ENCODE measurements at regions not wholly inside any gene's neighbourhood (a gene's known extent, or its start where the extent isn't known, plus 50 kb on each side); places are given as distances from the start of the nearest gene placed in this dataset.
"Not testable (repeated sequence)": the region's sequence is repeated elsewhere in the genome, so short reads cannot be mapped to it uniquely, and the experiment has no call there.

DNA sequence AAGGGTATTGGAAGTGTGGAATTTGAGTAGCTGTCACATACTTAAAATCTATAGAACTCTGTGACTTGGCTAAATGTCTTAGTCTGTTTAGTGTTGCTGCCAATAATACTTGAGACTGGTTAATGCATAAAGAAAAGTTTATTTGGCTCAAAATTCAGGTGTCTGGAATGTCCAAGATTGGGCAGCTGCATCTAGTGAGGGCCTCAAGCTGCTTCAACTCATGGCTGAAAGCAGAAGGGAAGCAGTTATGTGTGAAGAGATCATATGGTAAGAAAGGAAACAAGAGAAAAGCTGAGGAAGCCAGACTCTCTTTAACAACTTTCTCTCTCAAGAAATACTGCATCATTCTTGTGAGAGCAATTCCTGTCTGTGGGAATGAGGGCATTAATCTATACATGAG, 1043.3 kb upstream of the CDH6 start:
- DNase-seq (ENCODE audit: low spot score), result no peak

DNA sequence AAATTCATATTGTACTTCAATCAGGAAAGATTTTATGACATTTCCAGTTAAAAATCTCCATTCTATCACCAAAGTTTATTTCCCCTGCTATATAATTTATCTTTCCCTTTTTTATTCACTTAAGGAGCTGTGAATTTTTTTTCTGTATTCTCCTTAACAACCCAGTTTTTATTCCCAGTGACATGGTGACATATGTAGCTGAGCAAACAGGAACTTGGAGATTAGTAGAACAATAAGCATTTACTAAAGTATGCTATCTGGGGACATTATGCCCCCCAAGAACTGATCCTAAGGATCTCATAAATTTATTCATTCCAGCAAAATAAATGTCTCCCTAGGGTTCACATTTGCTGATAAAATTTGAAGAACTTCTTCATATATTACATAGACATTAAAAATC, 1044.0 kb upstream of the CDH6 start:
- DNase-seq (ENCODE audit: low spot score), result no peak

DNA sequence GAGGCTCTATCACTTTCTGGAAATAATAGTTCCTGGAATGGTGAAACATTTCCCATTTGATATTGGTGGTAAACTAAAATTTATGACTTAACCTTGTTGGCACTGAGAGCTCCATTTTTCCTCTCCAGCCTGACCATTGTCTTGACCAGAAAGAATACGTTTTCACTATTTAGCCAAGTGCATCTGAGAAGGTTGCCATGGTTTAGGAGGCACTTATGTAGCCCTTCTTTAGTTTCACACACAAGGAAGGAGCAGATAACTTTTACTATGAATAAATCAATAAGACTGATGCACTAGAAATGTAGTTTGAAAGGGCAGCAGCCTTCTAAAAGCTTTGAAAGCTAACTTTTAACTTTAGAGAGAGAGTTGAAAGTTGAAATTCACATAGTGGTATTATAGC, 1045.5 kb upstream of the CDH6 start:
- no peak for DNase-seq (ENCODE audit: low spot score)

DNA sequence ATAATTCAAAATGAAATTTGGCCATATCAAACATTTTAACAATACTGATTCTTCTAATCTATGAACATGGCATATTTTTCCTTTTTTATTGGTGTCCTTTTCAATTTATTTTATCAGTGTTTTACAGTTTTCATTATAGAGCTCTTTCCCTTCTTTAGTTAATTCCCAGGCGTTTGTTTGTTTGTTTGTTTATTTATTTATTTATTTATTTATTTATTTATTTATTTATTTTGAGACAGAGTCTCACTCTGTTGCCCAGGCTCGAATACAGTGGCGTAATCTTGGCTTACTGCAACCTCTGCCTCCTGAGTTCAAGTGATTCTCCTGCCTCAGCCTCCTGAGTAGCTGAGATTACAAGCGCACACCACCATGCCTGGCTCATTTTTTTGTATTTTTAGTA, 1049.4 kb upstream of the CDH6 start:
- DNase-seq (ENCODE audit: low spot score), result not testable (repeated sequence)

DNA sequence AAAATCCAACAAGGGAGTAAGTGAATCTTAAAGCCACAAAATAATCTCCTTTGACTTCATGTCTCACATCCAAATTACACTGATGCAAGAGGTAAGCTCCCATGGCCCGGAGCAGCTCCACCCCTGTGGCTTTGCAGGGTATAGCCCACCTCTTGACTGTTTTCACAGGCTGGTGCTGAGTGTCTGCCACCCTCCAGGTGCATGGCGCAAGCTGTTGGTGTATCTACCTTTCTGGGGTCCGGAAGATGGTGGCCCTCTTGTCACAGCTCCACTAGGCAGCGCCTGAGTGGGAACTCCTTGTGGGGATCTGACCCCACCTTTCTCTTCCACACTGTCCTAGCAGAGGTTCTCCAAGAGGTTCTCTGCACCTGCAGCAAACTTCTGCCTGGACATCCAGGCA, 1051.1 kb upstream of the CDH6 start:
- DNase-seq (ENCODE audit: low spot score), result no peak

DNA sequence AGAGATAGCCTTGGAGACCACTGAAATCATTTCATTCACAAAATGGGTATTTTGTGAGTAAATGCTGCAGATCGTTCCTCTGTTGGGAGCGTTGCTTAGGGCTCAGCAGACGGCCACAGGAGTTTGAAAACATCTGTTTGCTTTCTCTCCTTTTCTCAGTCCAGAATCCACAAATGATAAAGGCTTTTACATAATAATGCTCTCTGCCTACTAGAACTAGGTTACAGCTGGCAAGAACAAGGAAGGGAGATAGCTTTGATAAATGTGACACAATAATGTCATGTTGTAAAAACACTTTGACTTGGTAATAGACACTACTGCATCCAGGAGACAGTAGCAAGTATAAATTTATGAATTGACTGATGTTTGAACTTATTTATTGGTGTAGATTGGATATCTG, 1072.4 kb upstream of the CDH6 start:
- no peak for DNase-seq (ENCODE audit: low spot score)

DNA sequence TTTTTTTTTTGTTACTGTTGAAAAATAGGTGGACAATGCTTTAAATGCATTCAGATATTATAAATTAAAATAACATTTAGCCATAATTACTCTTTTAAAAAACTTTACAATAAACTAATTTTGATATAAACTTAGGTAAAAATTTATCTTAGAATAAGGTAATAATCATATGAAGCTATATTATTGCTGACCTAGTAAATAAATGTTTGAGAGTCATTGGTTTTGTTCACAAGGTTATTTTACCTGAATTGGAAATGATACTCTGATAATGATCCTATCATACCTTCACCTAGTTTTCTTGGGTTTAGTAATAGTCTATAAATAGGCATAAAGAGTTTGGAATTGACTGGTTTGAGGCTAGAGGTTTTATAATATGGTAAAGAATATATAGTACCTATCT, 1076.4 kb upstream of the CDH6 start:
- no peak for DNase-seq (ENCODE audit: low spot score)

DNA sequence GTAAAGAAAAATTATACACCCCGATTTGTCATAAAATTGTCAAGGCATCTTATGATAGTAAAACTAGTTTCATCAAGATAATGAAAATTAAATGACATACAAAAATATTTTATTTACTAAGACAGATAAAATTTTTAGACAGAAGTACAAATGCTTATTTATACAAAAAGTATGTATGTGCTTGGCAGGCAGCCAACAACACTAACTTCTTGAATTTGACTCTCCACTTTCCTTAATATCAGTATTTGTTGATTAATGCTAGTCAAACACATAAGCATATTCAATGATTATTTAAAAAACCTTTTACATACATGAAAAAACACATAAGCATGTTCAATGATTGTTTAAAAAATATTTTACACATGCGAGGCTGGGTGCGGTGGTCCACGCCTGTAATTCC, 1079.9 kb upstream of the CDH6 start:
- DNase-seq (ENCODE audit: low spot score), result no peak

DNA sequence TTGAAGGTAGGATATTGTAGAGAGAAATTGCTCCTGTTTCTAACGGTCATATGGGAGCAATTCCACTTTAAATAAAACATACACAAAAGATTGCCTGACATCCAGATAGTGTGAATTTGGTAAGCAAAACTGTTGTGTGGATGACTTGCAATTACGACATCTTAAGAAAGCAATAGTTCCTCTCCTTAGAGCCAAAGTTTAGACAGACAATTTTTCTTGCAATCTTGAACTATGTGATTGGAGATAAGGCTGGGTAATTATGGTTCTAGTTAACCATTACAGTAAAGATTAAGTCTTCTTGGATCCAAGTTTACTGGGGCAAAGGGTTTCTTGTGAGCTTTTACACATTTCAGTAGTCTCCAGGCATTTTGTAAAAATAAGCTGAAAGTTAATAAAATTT, 1080.6 kb upstream of the CDH6 start:
- DNase-seq (ENCODE audit: low spot score), result no peak

DNA sequence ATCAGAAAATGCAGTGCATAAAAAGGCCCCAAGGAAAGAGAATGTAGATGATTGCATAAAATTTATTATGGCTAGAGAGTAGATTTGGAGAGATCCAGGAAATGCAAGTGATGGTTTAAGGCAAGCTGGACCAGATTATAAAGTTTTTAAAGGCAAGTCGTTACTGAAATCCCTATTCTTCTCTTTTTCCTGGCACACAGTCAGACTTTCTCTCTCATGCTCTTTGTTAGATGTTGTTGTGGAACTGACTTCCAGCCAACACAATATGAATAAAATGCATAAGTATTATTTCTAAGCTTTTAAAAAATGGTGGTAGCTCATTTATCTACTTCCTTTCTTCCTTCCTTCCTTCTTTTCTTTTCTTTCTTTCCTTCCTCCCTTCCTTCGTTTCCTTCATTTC, 1085.4 kb upstream of the CDH6 start:
- no peak for DNase-seq (ENCODE audit: low spot score)

DNA sequence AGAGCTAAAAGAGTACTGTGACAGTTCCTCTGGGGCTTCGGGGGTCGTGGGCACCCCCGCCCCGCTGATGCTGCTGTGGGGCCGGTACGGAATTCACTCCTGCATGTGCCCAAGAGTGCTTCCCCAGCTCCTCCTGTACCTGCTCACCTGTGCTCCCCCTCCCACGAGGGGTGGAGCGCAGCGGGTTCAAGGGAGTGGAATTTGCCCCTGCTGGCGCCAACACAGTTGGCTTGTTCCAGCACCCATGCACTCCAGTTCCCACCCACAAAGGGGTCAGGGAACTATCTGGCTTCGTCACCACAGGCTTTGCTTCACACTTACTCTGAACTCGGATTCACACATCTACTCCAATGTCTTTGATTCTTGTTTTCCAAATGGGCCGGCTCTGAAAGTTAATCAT, 1086.9 kb upstream of the CDH6 start:
- DNase-seq (ENCODE audit: low spot score), result no peak

DNA sequence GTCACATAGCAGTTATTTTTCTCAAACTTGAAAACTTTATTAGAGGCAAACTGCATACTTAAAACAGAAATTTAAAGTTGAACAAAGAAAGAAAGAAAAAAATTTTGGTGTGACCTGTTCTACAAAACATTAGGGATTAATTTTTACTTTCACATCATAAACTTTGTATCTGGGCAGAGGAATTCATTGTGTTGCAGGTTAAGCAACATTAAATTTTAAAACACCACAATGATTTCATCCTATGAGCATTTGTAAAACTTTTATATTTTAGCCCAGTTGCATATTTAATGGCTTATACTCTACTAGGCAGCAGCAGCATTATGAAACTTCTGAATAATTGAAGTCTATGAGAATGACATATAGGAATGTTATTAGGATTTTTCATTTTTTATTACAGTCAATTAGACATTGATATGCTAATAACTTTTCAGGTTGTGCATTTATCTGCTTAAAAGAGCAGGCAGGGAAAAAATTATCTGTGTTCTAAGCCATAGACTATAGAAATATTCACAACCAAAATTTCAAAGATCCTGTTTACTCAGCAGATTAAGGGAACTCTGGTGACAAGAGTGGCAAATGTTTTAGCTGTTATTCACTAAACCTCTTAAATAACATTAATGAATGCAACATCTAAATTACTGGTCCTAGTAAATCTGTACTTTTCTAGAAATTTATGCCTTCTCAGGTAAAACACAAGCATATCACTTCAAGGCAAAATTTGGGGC, 1088.5 kb upstream of the CDH6 start:
- no peak for DNase-seq (ENCODE audit: low spot score)

DNA sequence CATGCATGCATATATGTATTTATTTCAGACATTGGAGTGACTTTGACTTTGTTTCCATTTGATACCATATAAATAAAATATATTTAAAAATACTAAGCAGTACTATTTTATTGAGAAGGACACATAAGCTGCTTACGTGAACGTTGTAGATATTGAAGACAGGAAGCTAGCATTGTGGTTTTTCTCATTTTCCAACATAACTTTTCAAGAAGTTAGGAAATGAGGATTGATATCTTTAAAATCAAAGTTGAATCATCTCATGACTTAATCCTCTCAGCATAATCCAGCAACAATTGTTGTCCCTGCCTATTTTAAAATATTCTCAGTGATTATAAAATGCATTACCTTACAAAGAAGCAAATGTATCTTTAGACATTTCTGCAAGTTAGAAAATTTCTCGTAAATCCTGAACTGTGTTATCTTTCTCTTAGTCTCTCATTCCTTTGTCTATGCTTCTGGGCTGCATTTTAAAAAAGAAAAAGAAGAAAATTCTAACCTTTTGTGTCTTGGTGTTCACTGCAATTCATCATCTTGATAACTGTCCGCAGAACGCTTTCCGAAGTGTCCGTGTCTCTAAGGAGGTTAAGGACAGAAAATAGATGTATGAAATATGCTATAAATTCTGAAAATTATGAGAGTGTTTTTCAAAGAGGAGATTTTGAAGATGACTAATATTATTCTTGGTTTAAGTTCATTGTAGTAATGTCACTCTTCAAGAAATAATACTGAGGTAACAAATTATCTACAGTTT, 1089.9 kb upstream of the CDH6 start:
- DNase-seq (ENCODE audit: low spot score), result no peak

DNA sequence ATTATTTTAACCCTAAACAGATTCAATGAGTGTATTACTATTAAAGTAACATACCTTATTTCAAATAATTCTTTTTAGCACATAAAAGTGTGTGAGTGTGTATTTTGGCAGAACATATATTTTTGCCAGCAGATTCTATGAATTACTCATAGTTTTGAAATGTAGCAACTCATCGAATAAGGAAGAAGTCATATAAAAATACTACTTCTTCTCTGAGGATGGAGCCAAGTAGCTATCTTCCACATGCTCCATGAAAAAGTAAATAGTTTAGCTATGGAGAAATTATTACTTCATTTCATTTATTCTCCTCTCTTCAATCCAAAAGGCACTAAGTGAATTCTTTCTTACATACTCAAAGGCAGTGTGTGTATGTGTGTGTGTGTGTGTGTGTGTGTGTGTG, 1090.4 kb upstream of the CDH6 start:
- no peak for DNase-seq (ENCODE audit: low spot score)

DNA sequence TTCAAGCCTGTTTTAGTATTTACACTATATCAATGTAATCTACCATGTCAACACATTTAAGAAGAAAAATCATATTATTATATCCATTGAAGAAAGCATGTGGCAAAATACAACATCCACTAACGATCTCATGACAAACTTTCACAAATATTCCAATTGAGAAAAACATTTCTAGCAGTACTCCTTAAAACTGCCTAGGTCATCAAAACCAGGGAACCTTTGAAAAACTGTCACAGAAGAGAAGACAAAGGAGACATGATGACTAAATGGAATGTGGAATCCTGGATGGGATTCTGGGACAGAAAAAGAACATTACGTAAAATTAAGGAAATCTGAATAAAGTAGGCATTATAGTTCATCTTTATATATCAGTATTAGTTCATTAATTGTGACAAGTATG, 1091.3 kb upstream of the CDH6 start:
- no peak for DNase-seq (ENCODE audit: low spot score)

DNA sequence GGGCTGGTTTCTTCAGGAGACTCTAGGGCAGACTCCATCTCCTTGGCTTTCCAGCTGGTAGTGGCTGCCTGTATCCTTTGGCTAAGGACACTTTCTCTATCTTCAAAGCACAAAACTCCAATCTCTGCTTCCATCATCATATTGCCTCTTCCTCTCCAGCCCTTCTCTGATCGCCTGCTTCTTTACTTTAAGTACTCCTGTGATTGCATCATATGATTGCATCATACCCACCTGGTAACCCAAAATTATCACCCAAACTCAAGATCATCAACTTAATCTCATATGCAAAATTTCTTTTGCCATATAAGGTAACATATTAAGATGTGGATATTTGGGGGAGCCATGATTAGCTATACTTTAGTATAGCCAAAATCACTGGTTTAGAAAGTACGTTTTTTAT, 1092.6 kb upstream of the CDH6 start:
- DNase-seq (ENCODE audit: low spot score), result no peak

DNA sequence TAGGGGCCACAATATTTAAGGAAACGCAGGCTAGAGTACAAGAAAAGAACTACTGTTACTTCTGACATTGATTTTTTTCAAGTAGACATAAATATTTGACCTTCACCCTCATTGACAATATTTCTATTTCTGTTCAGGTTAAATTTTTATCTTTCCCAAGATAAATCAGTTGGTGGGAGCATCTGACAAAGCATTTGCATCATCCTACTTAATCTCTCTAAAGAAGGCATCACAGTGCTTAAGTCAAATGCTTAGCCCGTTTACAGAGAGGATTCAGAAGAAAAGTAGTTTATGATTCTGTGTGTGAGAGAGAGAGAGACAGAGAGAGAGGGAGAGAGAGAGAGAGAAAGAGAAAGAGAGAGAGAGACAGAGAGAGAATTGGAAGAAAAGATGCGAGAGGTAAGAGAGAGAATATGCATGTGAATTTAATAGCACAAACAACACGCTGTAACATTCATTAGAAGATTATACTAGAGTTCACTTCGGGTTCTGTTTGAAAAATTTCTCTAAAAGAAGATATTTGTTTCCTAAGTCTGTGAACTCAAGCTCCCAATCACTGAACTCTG, 1093.3 kb upstream of the CDH6 start:
- no peak for DNase-seq (ENCODE audit: low spot score)

DNA sequence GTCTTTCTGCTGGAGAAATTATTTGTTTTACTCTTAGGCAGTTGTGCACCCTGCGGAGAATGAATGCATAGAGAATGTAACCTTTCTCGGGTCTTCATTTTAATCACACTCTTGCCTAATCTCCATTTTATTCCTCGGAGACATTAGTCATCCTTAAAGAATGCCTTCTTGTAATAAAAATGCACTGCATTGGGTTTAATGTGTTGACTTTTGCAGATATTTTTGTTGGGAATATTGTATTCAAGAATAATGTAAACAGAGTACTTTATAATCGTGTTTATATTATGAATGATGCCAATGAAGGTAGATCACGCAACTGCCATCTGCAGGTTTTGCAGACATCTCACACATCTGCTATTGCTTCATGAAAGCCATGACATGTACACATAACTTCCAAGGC, 1093.9 kb upstream of the CDH6 start:
- DNase-seq (ENCODE audit: low spot score), result no peak

DNA sequence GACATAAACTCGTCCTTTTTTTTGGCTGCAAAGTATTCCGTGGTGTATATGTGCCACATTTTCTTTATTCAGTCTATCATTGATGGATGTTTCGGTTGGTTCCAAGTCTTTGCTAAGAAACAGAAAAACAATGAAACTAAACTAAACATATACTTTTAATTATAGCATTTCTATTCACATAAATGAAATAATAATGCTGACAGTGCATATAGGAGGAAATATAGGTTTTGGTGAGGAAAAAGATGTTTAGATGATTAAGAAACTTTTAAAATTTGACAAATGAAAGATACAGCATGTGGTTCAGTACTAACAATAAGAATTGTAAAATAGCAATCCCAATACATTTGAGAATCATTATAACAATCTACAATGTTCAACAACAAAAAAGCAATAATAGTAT, 1094.5 kb upstream of the CDH6 start:
- DNase-seq (ENCODE audit: low spot score), result no peak

DNA sequence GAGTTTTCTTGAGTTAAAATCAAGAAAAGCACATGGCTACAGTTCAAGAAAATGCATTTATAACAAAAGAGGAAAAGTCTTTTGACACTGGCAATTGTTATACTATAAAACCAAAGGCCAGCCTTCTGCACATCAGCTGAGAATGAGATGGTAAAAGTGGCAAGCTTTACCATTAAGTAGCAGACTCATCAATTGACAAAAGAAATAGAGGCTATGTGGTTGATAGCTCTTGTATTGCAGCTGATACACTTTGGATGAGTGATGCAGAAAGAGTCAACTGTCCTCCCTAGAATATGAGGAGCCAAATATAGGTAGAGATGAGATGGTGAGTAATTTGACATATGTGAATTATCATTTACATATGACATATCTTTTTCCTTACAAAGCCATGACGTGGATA, 1100.9 kb upstream of the CDH6 start:
- DNase-seq (ENCODE audit: low spot score), result no peak

DNA sequence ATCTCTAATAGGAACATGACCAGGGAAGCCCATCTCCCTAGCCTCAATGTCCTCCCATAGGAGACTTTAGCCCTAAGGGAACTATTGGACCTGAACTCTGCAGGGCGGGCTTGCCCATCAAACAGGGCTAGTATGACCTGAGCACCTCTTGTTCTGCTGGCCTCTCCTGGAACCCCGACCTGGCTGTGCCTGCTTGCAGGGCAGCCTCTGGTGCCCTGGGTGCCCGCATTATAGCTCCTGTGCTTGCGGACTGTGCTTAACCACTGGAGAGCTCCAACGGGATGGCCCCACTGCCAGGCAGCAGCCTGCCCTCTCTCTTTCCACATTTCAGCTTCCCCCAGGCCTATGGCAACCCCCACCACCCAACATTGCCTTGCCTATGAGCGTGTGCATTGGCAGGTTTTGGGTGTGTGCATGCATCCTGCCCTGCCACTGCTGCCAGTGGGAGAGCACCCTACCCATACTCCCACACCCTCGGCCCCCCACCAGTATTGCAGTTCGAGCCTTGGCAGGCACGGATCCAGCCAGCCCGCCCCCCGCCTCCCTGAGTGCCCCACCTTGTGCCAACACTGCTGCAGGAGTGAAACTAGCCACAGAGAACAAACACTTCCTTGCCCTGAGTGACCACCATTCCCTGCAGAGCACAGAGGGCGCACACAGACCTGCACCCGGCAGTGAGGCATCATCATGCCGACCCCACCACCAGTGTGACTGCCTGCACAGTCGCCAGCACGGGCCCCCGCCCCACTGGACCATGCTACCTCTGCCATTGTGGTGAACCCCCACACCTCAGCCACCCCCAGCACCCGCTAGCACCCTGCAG, 1123.8 kb upstream of the CDH6 start:
- DNase-seq (ENCODE audit: low spot score), result no peak

DNA sequence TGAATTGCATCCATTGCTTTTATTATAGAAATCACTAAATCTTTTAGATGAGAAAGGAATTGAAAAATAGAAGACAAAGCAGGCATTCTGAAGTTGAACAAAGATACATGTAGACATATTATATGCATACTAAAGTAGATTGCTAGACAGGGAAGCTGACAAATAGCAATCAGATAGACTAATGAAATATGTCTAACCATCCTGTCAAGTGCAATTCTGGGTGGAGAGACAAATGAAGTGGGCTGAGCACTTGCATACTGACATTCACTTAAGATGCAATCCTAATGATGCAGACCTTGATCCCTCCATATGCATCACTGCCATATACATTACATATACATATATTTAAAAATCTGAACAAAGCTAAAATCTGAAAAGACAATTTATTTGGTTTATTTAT, 1130.0 kb upstream of the CDH6 start:
- DNase-seq (ENCODE audit: low spot score), result no peak

DNA sequence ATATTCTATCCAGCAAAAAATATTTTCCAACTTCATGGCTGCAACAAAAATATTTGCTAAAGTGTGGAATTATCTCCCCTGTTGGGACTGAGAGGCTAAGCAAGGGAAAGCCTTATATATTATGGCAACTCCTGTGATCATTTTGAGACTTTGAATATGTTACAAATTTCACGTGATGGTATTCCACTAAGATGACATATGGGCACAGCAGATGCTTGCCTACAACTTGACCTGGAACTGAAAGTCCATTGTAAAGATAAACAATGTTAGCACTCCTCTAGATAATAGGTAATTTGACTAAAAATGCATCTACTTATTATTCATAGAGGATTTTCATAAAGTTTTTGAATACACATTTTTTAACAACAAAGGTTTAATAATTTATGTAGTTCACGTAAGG, 1141.5 kb upstream of the CDH6 start:
- peak; percentile 57 for DNase-seq (ENCODE audit: low spot score)

Data from cerebellar cortex (tissue), 1 donor.